ENCODE measurements at regions not wholly inside any gene's neighbourhood (a gene's known extent, or its start where the extent isn't known, plus 50 kb on each side); places are given as distances from the start of the nearest gene placed in this dataset.

DNA sequence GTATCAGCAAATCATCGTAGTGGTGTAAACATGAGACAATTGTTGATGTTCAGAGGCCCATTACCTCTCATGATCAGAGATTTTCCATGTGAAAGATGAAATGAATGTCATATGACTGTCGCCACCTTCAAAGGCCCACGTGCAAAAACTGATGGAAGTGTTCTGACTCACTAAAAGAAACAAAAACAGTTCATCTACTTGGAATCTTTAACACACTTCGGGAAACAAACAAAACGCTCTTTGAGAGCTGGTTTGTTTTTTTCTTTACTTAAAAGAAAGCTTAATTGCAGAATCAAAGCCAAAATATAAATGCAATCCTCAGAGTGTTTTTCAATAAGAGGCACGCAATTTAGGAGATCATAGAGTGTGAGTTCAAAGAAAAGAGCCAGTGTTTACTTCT lies 100.8 kb downstream of the PLPPR4 start:
- TF ChIP-seq, protein P1, sequence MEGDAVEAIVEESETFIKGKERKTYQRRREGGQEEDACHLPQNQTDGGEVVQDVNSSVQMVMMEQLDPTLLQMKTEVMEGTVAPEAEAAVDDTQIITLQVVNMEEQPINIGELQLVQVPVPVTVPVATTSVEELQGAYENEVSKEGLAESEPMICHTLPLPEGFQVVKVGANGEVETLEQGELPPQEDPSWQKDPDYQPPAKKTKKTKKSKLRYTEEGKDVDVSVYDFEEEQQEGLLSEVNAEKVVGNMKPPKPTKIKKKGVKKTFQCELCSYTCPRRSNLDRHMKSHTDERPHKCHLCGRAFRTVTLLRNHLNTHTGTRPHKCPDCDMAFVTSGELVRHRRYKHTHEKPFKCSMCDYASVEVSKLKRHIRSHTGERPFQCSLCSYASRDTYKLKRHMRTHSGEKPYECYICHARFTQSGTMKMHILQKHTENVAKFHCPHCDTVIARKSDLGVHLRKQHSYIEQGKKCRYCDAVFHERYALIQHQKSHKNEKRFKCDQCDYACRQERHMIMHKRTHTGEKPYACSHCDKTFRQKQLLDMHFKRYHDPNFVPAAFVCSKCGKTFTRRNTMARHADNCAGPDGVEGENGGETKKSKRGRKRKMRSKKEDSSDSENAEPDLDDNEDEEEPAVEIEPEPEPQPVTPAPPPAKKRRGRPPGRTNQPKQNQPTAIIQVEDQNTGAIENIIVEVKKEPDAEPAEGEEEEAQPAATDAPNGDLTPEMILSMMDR (IDR thresholded peaks at IDR 0.05) = no peak
- no peak for TF ChIP-seq POLR2A (IDR thresholded peaks at IDR 0.05)
